GM12878 (cell line): ENCODE measurements at regions not wholly inside any gene's neighbourhood (a gene's known extent, or its start where the extent isn't known, plus 50 kb on each side); places are given as distances from the start of the nearest gene placed in this dataset.

Experiments
- EZH2 ChIP-seq: IDR thresholded peaks from 2 replicates; pipeline ENCODE4 v1.6.1; 2012; ENCODE audit warnings: low read depth, mild to moderate bottlenecking, control low read depth, inconsistent platforms, low read length, borderline replicate concordance; ENCODE audit not compliant: control insufficient read depth
- NKRF ChIP-seq: fragments of 450-650 bp; conservative IDR thresholded peaks from 2 replicates; pipeline ENCODE4 v1.6.1; 2017; ENCODE audit warnings: mild to moderate bottlenecking, moderate library complexity
- TCF3 ChIP-seq: IDR thresholded peaks from 2 replicates; pipeline ENCODE4 v1.6.1; 2012; ENCODE audit warnings: low read depth, mild to moderate bottlenecking, low read length, borderline replicate concordance; ENCODE audit not compliant: insufficient read depth

- TF ChIP-seq EZH2 = no peak
- no peak for TF ChIP-seq TCF3
- TF ChIP-seq NKRF = no peak
Observed at GRCh38 chr15:69941706-69942495, 155.8 kb downstream of the TLE3 start.
